ENCODE measurements at regions not wholly inside any gene's neighbourhood (a gene's known extent, or its start where the extent isn't known, plus 50 kb on each side); places are given as distances from the start of the nearest gene placed in this dataset.

- DNase-seq = no peak
These were observed 59.6 kb upstream of the NCOR2 start for GRCh38 chr12:124626971-124627411.

- no peak for DNase-seq
These were observed 58.7 kb upstream of the NCOR2 start for GRCh38 chr12:124625867-124626675.

- no peak for DNase-seq
These were observed 57.4 kb upstream of the NCOR2 start for GRCh38 chr12:124624823-124625222.

GRCh38 chr12:124623344-124624035 lies 56.1 kb upstream of the NCOR2 start:
- no peak for DNase-seq

- DNase-seq = no peak
These were observed 55.4 kb upstream of the NCOR2 start for GRCh38 chr12:124622764-124623163.

- DNase-seq = no peak
These were observed 54.9 kb upstream of the NCOR2 start for GRCh38 chr12:124622331-124622730.

GRCh38 chr12:124621296-124621660 lies 53.9 kb upstream of the NCOR2 start:
- DNase-seq = no peak

- DNase-seq = no peak
These were observed 53.3 kb upstream of the NCOR2 start for GRCh38 chr12:124620606-124621295.

- DNase-seq = no peak
These were observed 51.0 kb upstream of the NCOR2 start for GRCh38 chr12:124618291-124618902.

GRCh38 chr12:124617615-124618014 lies 50.2 kb upstream of the NCOR2 start:
- no peak for DNase-seq

Measured in activated CD4-positive, alpha-beta T cell treated with anti-CD3 and anti-CD28 coated beads, Interleukin-10, Interleukin-2, amounts not matched to agents 100 ng/mL and 50 ng/mL, durations not matched to agents 16 hours and 8 hours (primary cell).